Ishikawa (cell line): ENCODE measurements at regions not wholly inside any gene's neighbourhood (a gene's known extent, or its start where the extent isn't known, plus 50 kb on each side); places are given as distances from the start of the nearest gene placed in this dataset.

ENCODE experiments used
- CEBPB ChIP-seq: IDR thresholded peaks from 2 replicates; pipeline ENCODE4 v1.6.1; 2012
- CREB1 ChIP-seq: IDR thresholded peaks from 2 replicates; pipeline ENCODE4 v1.6.1; 2012; ENCODE audit warnings: low read depth
- EP300 ChIP-seq: IDR thresholded peaks from 2 replicates; pipeline ENCODE4 v1.6.1; 2012; ENCODE audit warnings: borderline replicate concordance
- FOXM1 ChIP-seq: IDR thresholded peaks from 2 replicates; pipeline ENCODE4 v1.6.1; 2012; ENCODE audit warnings: low read depth, borderline replicate concordance
- RAD21 ChIP-seq: IDR thresholded peaks from 2 replicates; pipeline ENCODE4 v1.6.1; 2012; ENCODE audit warnings: low read depth
- REST ChIP-seq: IDR thresholded peaks from 2 replicates; pipeline ENCODE4 v1.6.1; 2012; ENCODE audit warnings: low read depth, mild to moderate bottlenecking
- TAF1 ChIP-seq: IDR thresholded peaks from 2 replicates; pipeline ENCODE4 v1.6.1; 2012; ENCODE audit warnings: low read depth, mild to moderate bottlenecking
- TEAD4 ChIP-seq: IDR thresholded peaks from 2 replicates; pipeline ENCODE4 v1.6.1; 2012
- USF1 ChIP-seq: IDR thresholded peaks from 2 replicates; pipeline ENCODE4 v1.6.1; 2012
- YY1 ChIP-seq: IDR thresholded peaks from 2 replicates; pipeline ENCODE4 v1.6.1; 2012; ENCODE audit warnings: low read depth
- TF ChIP-seq, protein P1 (sequence below): IDR thresholded peaks from 2 replicates; pipeline ENCODE4 v1.6.1; 2012

- TF ChIP-seq RAD21 (no peak), REST (no peak), EP300 (no peak), CREB1 (no peak), YY1 (no peak), USF1 (no peak), CEBPB (no peak), TEAD4 (no peak), TAF1 (no peak), FOXM1 (no peak)
- TF ChIP-seq, protein P1, sequence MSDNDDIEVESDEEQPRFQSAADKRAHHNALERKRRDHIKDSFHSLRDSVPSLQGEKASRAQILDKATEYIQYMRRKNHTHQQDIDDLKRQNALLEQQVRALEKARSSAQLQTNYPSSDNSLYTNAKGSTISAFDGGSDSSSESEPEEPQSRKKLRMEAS, result no peak
Observed at GRCh38 chr1:157384258-157384657, 168.1 kb downstream of the FCRL5 start.
